ENCODE measurements at regions not wholly inside any gene's neighbourhood (a gene's known extent, or its start where the extent isn't known, plus 50 kb on each side); places are given as distances from the start of the nearest gene placed in this dataset.

GRCh38 chr22:48742191-48742555, 1085.5 kb downstream of the BRD1 start:
- TF ChIP-seq TSHZ2 (CRISPR knock-in tag; IDR thresholded peaks at IDR 0.05) (no peak), TCF4 (CRISPR knock-in tag; IDR thresholded peaks at IDR 0.05; ENCODE audit: borderline replicate concordance) (no peak), PPARA (CRISPR knock-in tag; IDR thresholded peaks at IDR 0.05; ENCODE audit: borderline replicate concordance) (no peak)

Measured in SK-N-SH treated with all-trans-retinoic acid at 6 μM for 48 hours (cell line).